ENCODE measurements at regions not wholly inside any gene's neighbourhood (a gene's known extent, or its start where the extent isn't known, plus 50 kb on each side); places are given as distances from the start of the nearest gene placed in this dataset.

- TF ChIP-seq CTCF (IDR thresholded peaks at IDR 0.05; ENCODE audit: poor library complexity, severe bottlenecking) = no peak
- TF ChIP-seq POLR2AphosphoS5 (IDR thresholded peaks at IDR 0.05) = no peak
- no peak for TF ChIP-seq EP300 (conservative IDR thresholded peaks at IDR 0.05; ENCODE audit: poor library complexity, severe bottlenecking)
- TF ChIP-seq TAF1 (IDR thresholded peaks at IDR 0.05; ENCODE audit: low read depth) = no peak
Observed at GRCh38 chr2:163465440-163465839, 270.4 kb downstream of the FIGN start.
